Testis (tissue), 2 donors: ENCODE measurements at regions not wholly inside any gene's neighbourhood (a gene's known extent, or its start where the extent isn't known, plus 50 kb on each side); places are given as distances from the start of the nearest gene placed in this dataset.

Experiments
- DNase-seq: peaks from one replicate; pipeline ENCODE4 v3.0.0-alpha.2; 2019
- H3K27ac ChIP-seq, 2 donors: fragments of 200-600 bp; sonication (generic); one replicate each; pipeline ENCODE4 v1.5.1; 2019
- H3K27me3 ChIP-seq: fragments of 200-600 bp; sonication (generic); one replicate; pipeline ENCODE4 v1.5.1; 2019
- H3K36me3 ChIP-seq: fragments of 200-600 bp; sonication (generic); one replicate; pipeline ENCODE4 v1.5.1; 2017; ENCODE audit warnings: low read depth; ENCODE audit errors: missing control alignments
- H3K4me1 ChIP-seq: fragments of 200-600 bp; sonication (generic); one replicate; pipeline ENCODE4 v1.5.1; 2019
- H3K4me3 ChIP-seq, 2 donors: fragments of 200-600 bp; sonication (generic); one replicate each; pipeline ENCODE4 v1.5.1; 2017 to 2019
- H3K9me3 ChIP-seq: fragments of 200-600 bp; sonication (generic); one replicate; pipeline ENCODE4 v1.5.1; 2017
- CTCF ChIP-seq, 3 experiments: fragments of 450-650 bp in 2 of 3; fragments of 200-600 bp in 1 of 3; sonication (generic) in 1 of 3; IDR thresholded peaks; one replicate each; pipeline ENCODE4 v1.5.1; 2016 to 2019; ENCODE audit warnings: antibody characterized with exemption in 3 of 3, mild to moderate bottlenecking in 2 of 3, moderate library complexity in 1 of 3
- POLR2A ChIP-seq: fragments of 450-650 bp; IDR thresholded peaks from one replicate; pipeline ENCODE4 v1.6.1; 2017; ENCODE audit warnings: antibody characterized with exemption, mild to moderate bottlenecking, moderate library complexity
- WGBS, 2 donors: methylation state at CpG; one replicate each; pipeline ENCODE4 v1.1.5; 2018; 5-methylcytosine and 5-hydroxymethylcytosine counted together
- intact Hi-C: fragments of 100-400 bp; cut with DNase I; formaldehyde crosslinking; loops from one replicate; pipeline ENCODE4 v1.15.1; 2023; ENCODE audit warnings: low total_unique reads

- Histone ChIP-seq H3K27ac (no peak overlapping the region), H3K36me3 (no peaks in the 10 kb centered on the region), H3K9me3 (no peaks in the 10 kb centered on the region), H3K4me1 (no peaks in the 10 kb centered on the region), H3K27me3 (no peaks in the 10 kb centered on the region), H3K4me3 (no peak overlapping the region)
- intact Hi-C loops: no loop called here
- 82 to 84% methylated on average over 6 of the region's 6 CpGs for WGBS, 2 donors
- TF ChIP-seq CTCF (IDR thresholded peaks at IDR 0.05) (peak in 1 of 3 experiments; percentile 44), POLR2A (no peak)
- DNase-seq: peak; percentile 51
Observed at GRCh38 chr10:6918305-6918704, 338.2 kb upstream of the PRKCQ start.

GRCh38 chr10:6917125-6917524, 337.0 kb upstream of the PRKCQ start:
- intact Hi-C loops: no loop called here
- TF ChIP-seq POLR2A: no peak
- TF ChIP-seq CTCF (IDR thresholded peaks at IDR 0.05): no peak

GRCh38 chr10:6916601-6917000, 336.5 kb upstream of the PRKCQ start:
- Histone ChIP-seq H3K4me1 (no peaks in the 10 kb centered on the region), H3K27ac (no peak overlapping the region), H3K9me3 (no peaks in the 10 kb centered on the region), H3K36me3 (no peaks in the 10 kb centered on the region), H3K4me3 (no peak overlapping the region), H3K27me3 (no peaks in the 10 kb centered on the region)
- 80 to 90% methylated on average over 2 of the region's 2 CpGs for WGBS, 2 donors
- intact Hi-C loops: no loop called here
- DNase-seq: no peak
- TF ChIP-seq CTCF (IDR thresholded peaks at IDR 0.05) (no peak), POLR2A (no peak)

More at GRCh38 chr10:6917125-6917524, 337.0 kb upstream of the PRKCQ start:
- peak; percentile 32 for DNase-seq
- Histone ChIP-seq H3K9me3 (no peaks in the 10 kb centered on the region), H3K27ac (no peak overlapping the region), H3K36me3 (no peaks in the 10 kb centered on the region), H3K4me1 (no peaks in the 10 kb centered on the region), H3K4me3 (no peak overlapping the region), H3K27me3 (no peaks in the 10 kb centered on the region)
- 53 to 63% methylated on average over 6 of the region's 6 CpGs for WGBS, 2 donors

- intact Hi-C loops: no loop called here
- H3K27ac ChIP-seq: no peak overlapping the region
- H3K27me3 ChIP-seq: no peaks in the 10 kb centered on the region
- no peak for TF ChIP-seq CTCF (IDR thresholded peaks at IDR 0.05)
- no peak for TF ChIP-seq POLR2A
- no peaks in the 10 kb centered on the region for H3K9me3 ChIP-seq
- no peak overlapping the region for H3K4me3 ChIP-seq
- 88 to 99% methylated on average over 3 of the region's 3 CpGs for WGBS, 2 donors
- no peaks in the 10 kb centered on the region for H3K36me3 ChIP-seq
- no peaks in the 10 kb centered on the region for H3K4me1 ChIP-seq
- no peak for DNase-seq
Observed at GRCh38 chr10:6915307-6915706, 335.2 kb upstream of the PRKCQ start.

GRCh38 chr10:6912929-6913328, 332.9 kb upstream of the PRKCQ start:
- 49 to 71% methylated on average over 2 of the region's 2 CpGs for WGBS, 2 donors
- no peak for DNase-seq
- Histone ChIP-seq H3K4me3 (no peak overlapping the region), H3K36me3 (no peaks in the 10 kb centered on the region), H3K27me3 (no peaks in the 10 kb centered on the region), H3K9me3 (no peaks in the 10 kb centered on the region), H3K4me1 (no peaks in the 10 kb centered on the region), H3K27ac (no peak overlapping the region)
- intact Hi-C loops: no loop called here
- no peak for TF ChIP-seq CTCF (IDR thresholded peaks at IDR 0.05)
- no peak for TF ChIP-seq POLR2A
